ENCODE measurements at regions not wholly inside any gene's neighbourhood (a gene's known extent, or its start where the extent isn't known, plus 50 kb on each side); places are given as distances from the start of the nearest gene placed in this dataset.
A peak's percentile ranks its signal among the peaks of the same experiment; 100 is the strongest.

GRCh38 chr6:85396159-85396808, 53.6 kb upstream of the NT5E start:
- DNase-seq = peak; percentile 84

- peak; percentile 61 for DNase-seq
Measured at GRCh38 chr6:85395746-85396145, 54.1 kb upstream of the NT5E start.

GRCh38 chr6:85394853-85395538, 54.9 kb upstream of the NT5E start:
- peak; percentile 38 for DNase-seq

- DNase-seq = no peak
Measured at GRCh38 chr6:85394199-85394598, 55.7 kb upstream of the NT5E start.

GRCh38 chr6:85392379-85392778, 57.5 kb upstream of the NT5E start:
- DNase-seq = no peak

GRCh38 chr6:85390775-85391174, 59.1 kb upstream of the NT5E start:
- DNase-seq = no peak

- no peak for DNase-seq
Measured at GRCh38 chr6:85390105-85390728, 59.7 kb upstream of the NT5E start.

- DNase-seq = no peak
Measured at GRCh38 chr6:85389151-85389797, 60.6 kb upstream of the NT5E start.

GRCh38 chr6:85388531-85388930, 61.4 kb upstream of the NT5E start:
- DNase-seq = no peak

GRCh38 chr6:85385636-85386315, 64.1 kb upstream of the NT5E start:
- no peak for DNase-seq

GRCh38 chr6:85383042-85383441, 66.8 kb upstream of the NT5E start:
- DNase-seq = no peak

GRCh38 chr6:85382541-85382940, 67.3 kb upstream of the NT5E start:
- no peak for DNase-seq

GRCh38 chr6:85372915-85373270, 77.0 kb upstream of the NT5E start:
- no peak for DNase-seq

- no peak for DNase-seq
Measured at GRCh38 chr6:85372188-85372914, 77.5 kb upstream of the NT5E start.

- DNase-seq = no peak
Measured at GRCh38 chr6:85368631-85369030, 81.3 kb upstream of the NT5E start.

- DNase-seq = no peak
Measured at GRCh38 chr6:85364344-85364743, 85.5 kb upstream of the NT5E start.

- DNase-seq = no peak
Measured at GRCh38 chr6:85363870-85364269, 86.0 kb upstream of the NT5E start.

- no peak for DNase-seq
Measured at GRCh38 chr6:85362652-85363310, 87.1 kb upstream of the NT5E start.

- DNase-seq = no peak
Measured at GRCh38 chr6:85361643-85362014, 88.3 kb upstream of the NT5E start.

- DNase-seq = no peak
Measured at GRCh38 chr6:85360794-85361642, 88.9 kb upstream of the NT5E start.

GRCh38 chr6:85357651-85358050, 92.2 kb upstream of the NT5E start:
- DNase-seq = no peak
